Vagina (tissue), 2 donors: ENCODE measurements at regions not wholly inside any gene's neighbourhood (a gene's known extent, or its start where the extent isn't known, plus 50 kb on each side); places are given as distances from the start of the nearest gene placed in this dataset.
"Not testable (repeated sequence)": the region's sequence is repeated elsewhere in the genome, so short reads cannot be mapped to it uniquely, and the experiment has no call there.

Experiments used
- DNase-seq, 2 donors: peaks; one replicate each; pipeline ENCODE4 v3.0.0-alpha.2; 2017; ENCODE audit errors: extremely low spot score in 2 of 2
- H3K27ac ChIP-seq: fragments of 200-600 bp; sonication (generic); one replicate; pipeline ENCODE4 v1.5.1; 2019
- H3K27me3 ChIP-seq: fragments of 200-600 bp; sonication (generic); one replicate; pipeline ENCODE4 v1.5.1; 2019
- H3K36me3 ChIP-seq, 2 donors: fragments of 200-600 bp; sonication (generic); one replicate each; pipeline ENCODE4 v1.5.1; 2017 to 2019
- H3K4me1 ChIP-seq: fragments of 200-600 bp; sonication (generic); one replicate; pipeline ENCODE4 v1.5.1; 2019
- H3K4me3 ChIP-seq, 2 donors: fragments of 200-600 bp; sonication (generic); 1 replicate in 1 of 2; 2 replicates in 1 of 2; pipeline ENCODE4 v1.5.1; 2016 to 2019
- H3K9me3 ChIP-seq: fragments of 200-600 bp; sonication (generic); one replicate; pipeline ENCODE4 v1.5.1; 2019
- POLR2A ChIP-seq, 2 donors: fragments of 450-650 bp; IDR thresholded peaks; one replicate each; pipeline ENCODE4 v1.6.1; 2017; ENCODE audit warnings: antibody characterized with exemption in 2 of 2, mild to moderate bottlenecking in 2 of 2, moderate library complexity in 2 of 2
- POLR2AphosphoS5 ChIP-seq, 2 donors: sonication (generic); formaldehyde crosslinking; IDR thresholded peaks; one replicate each; pipeline ENCODE4 v1.9.0; 2017; ENCODE audit warnings: antibody characterized with exemption in 2 of 2, mild to moderate bottlenecking in 2 of 2, low read depth in 1 of 2; ENCODE audit not compliant: insufficient read depth in 1 of 2
- intact Hi-C: fragments of 100-400 bp; cut with DNase I; formaldehyde crosslinking; loops from one replicate; pipeline ENCODE4 v1.15.1; 2023
- TF ChIP-seq, protein P1 (sequence below), 3 experiments: fragments of 450-650 bp in 2 of 3; fragments of 200-600 bp in 1 of 3; sonication (generic) in 1 of 3; IDR thresholded peaks; one replicate each; pipeline ENCODE4 v1.5.1; 2017 to 2019; ENCODE audit warnings: antibody characterized with exemption in 3 of 3, mild to moderate bottlenecking in 2 of 3, moderate library complexity in 2 of 3

DNA sequence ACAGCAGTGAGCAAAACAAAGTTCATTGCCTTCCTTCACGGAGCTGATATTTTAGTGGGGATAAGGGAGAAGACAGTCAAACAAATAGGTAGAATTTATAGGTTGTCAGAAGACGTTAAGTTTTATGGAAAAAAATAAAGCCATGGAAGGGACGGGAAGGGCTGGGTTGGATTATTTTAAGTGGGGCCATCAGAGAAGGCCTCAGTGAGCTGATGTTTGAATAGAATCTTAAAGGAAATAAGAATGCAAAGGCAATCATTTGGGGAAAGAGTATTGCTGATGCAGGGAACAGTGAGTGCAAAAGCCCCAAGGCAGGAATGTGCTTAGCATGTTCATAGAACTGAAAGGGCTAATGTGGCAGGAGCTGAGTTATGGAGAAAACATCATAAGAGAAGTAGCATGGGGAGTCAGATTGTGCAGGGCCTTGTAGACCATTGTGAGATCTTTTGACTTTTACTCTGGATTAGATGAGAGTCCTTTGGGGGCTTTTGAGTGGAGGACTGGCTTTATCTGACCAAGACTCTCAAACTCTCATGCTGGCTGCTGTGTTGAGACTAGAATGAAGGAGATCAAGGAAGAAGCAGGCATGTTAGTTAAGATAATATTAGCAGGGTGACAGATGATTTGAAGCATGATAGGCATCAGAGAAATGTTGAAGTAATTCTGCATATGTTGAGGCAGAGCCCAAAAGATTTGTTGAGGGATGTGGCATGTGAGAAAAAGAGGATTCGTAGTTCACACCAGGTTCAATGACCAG lies 104.5 kb upstream of the TPTE start:
- intact Hi-C loops, H3K27me3 ChIP-seq, H3K9me3 ChIP-seq, H3K4me1 ChIP-seq, H3K36me3 ChIP-seq, H3K27ac ChIP-seq, H3K4me3 ChIP-seq: not testable (repeated sequence)
- peak; percentile 93 to 99 for DNase-seq

DNA sequence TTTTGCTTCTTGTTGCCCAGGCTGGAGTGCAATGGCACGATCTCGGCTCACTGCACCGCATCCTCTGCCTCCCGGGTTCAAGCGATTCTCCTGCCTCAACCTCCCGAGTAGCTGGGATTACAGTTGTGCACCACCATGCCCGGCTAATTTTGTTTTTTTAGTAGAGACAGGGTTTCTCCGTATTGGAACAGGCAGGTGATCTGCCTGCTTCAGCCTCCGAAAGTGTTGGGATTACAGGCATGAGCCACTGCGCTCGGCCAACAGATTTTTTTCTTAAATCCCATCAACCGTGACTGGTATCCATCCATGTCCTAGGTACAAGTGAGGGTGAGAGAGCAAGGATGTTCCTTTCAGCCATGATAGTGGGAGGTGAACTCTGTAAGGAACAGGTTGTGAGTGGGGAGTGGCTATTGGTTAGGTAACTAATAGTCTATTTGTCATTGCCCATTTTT lies 103.8 kb upstream of the TPTE start:
- H3K36me3 ChIP-seq, H3K27me3 ChIP-seq, H3K9me3 ChIP-seq, H3K4me1 ChIP-seq, H3K4me3 ChIP-seq, intact Hi-C loops, H3K27ac ChIP-seq: not testable (repeated sequence)
- DNase-seq, result peak; percentile 98 to 100

DNA sequence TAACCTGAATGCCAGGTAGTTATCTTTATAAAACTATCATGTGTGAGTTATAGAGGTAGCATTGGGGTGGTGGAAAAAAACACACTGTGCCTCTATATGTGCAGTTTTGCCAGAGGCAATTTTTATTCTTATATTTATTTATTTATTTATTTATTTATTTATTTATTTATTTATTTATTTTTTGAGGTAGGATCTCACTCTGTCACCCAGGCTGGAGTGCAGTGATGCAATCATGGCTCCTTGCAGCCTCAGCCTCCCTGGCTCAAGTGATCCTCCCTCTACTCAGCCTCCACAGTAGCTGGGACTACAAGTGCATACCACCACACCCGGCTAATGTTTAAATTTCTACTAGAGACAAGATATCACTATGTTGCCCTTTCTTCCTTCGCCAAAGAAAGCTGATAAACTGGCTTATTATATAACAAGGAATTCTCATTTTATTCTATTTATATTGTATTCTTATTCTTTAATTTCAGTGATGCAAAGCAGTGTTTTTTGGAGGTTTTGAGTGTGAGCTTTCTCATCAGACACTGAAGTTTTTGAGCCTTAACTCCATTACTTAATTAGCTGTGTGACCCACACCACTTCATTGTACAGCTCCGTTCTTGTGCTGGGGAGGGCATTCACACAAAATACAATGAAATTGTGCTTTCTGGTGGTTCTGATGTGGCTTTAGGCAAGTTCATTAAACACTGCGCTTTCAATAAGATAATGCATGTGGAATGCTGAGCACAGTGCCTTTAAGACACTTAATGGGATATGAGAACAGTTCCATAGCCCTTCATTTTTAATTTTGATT lies 102.9 kb upstream of the TPTE start:
- not testable (repeated sequence) for H3K27me3 ChIP-seq, H3K9me3 ChIP-seq, DNase-seq

DNA sequence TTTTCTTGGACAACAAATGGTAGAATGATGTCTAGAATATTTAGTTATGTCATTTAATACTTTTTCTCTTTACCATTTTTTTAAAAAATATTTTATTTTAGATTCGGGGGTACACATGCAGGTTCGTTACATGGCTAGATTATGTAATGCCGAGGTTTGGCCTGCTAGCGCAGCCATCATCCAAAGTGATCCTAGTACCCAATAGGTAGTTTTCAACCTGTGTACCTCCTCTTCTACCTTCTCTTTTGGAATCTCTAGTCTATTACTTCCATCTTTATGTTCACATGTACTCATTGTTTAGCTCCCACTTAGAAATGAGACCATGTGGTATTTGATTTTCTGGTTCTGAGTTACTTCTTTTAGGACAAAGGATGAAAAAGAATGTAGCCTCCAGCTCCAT lies 100.2 kb upstream of the TPTE start:
- H3K36me3 ChIP-seq, H3K27ac ChIP-seq, H3K27me3 ChIP-seq, DNase-seq, H3K4me3 ChIP-seq, H3K9me3 ChIP-seq, intact Hi-C loops, H3K4me1 ChIP-seq: not testable (repeated sequence)

More for the DNA sequence above, 102.9 kb upstream of the TPTE start:
- intact Hi-C loops, H3K4me1 ChIP-seq, H3K27ac ChIP-seq, H3K36me3 ChIP-seq, H3K4me3 ChIP-seq: not testable (repeated sequence)

DNA sequence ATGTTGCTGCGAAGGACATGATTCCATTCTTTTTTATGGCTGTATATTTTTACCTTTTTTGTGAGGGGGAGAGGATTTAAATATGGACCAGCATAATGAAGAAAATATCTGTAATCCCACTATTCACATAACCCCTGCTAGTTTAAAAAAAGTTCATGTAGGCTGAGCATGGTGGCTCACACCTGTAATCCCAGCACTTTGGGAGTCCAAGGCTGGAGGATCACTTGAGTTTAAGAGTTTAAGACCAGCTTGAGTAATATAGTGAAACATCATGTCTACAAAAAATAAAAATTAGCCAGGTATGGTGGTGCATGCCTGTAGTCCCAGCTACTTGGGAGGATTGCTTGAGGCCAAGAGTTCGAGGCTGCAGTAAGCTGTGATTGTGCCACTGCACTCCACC lies 99.8 kb upstream of the TPTE start:
- H3K4me3 ChIP-seq, H3K36me3 ChIP-seq, DNase-seq, H3K27ac ChIP-seq, H3K27me3 ChIP-seq, H3K4me1 ChIP-seq, intact Hi-C loops, H3K9me3 ChIP-seq: not testable (repeated sequence)

DNA sequence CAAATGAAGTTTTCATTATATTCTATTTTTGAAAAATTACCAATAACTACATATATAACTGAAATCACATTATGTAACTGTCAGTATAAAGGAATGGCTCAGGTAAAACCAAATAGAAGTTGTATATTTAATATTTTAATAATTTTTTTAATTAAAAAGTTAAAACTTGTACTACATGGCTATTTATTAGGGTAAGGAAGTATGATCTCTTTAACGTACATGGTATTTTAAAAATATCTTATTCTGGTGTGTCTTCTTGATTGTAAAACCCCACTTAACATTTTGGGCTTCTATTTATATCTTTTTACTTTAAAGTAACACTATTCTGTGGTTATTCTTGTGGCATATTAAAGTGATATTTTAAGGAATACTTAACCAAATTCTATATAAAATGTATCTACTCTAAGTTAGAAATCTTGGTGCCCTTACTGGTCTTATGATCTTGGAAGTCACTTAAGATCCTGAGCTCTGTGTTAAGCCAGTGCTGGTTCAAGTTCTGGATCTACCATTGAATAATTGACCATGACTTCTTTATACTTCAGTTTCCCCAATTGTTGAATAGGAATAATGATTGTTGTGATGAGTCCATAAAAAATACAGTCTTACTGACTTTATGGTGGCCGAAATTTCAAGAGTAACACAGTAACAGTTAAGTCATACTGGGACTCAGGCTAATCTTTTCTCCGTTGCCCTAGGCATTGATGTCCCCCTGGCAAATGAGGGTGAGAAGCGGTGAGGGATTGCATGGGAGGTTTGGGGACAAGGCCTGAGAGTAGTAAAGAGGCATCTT lies 97.1 kb upstream of the TPTE start:
- H3K27me3 ChIP-seq, intact Hi-C loops, H3K36me3 ChIP-seq, H3K4me3 ChIP-seq, H3K9me3 ChIP-seq, H3K4me1 ChIP-seq, H3K27ac ChIP-seq, DNase-seq: not testable (repeated sequence)

DNA sequence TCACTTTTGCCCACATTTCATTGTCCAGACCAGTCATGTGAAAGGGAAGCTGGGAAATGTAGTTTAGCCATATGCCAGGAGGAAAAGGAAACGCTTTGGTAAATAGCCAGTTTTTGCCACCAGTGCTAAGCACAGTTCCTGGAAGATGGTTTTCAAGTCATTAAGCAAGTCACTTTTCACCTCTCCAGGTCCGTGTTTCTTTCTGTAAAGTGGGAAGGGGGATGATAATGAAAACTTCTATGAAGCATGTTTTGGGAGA lies 96.6 kb upstream of the TPTE start:
- H3K4me1 ChIP-seq, H3K27ac ChIP-seq, DNase-seq, H3K4me3 ChIP-seq, intact Hi-C loops, H3K27me3 ChIP-seq, H3K36me3 ChIP-seq, H3K9me3 ChIP-seq: not testable (repeated sequence)

DNA sequence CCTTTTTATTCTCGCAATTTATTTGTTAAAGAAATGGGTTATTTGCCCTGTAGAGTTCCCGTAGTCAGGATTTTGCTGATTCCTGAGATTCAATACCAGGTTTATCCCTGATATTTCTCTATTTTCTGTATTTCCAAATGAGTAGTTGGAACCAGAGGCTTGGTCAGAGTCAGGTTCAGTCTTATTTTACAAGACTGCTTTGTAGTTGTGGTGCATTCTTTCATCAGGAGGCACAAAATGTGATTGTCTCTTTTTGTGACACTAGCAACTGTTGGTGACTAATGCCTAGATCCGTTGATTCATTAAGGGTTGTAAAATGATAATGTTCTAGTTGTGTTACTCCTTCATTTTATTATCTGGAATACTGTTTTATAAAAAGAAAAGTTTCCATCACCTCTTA lies 95.5 kb upstream of the TPTE start:
- TF ChIP-seq POLR2AphosphoS5 (IDR thresholded peaks at IDR 0.05; ENCODE audit: insufficient read depth in 1 of 2, low read depth in 1 of 2) (no peak), POLR2A (IDR thresholded peaks at IDR 0.05) (no peak)
- TF ChIP-seq, protein P1, sequence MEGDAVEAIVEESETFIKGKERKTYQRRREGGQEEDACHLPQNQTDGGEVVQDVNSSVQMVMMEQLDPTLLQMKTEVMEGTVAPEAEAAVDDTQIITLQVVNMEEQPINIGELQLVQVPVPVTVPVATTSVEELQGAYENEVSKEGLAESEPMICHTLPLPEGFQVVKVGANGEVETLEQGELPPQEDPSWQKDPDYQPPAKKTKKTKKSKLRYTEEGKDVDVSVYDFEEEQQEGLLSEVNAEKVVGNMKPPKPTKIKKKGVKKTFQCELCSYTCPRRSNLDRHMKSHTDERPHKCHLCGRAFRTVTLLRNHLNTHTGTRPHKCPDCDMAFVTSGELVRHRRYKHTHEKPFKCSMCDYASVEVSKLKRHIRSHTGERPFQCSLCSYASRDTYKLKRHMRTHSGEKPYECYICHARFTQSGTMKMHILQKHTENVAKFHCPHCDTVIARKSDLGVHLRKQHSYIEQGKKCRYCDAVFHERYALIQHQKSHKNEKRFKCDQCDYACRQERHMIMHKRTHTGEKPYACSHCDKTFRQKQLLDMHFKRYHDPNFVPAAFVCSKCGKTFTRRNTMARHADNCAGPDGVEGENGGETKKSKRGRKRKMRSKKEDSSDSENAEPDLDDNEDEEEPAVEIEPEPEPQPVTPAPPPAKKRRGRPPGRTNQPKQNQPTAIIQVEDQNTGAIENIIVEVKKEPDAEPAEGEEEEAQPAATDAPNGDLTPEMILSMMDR (IDR thresholded peaks at IDR 0.05), result no peak
- Histone ChIP-seq H3K4me1 (no peaks in the 10 kb centered on the region), H3K27ac (no peak overlapping the region), H3K36me3 (no peaks in the 10 kb centered on the region), H3K9me3 (no peaks in the 10 kb centered on the region), H3K4me3 (no peak overlapping the region), H3K27me3 (no peaks in the 10 kb centered on the region)
- no peak for DNase-seq
- intact Hi-C loops, result no loop called here

DNA sequence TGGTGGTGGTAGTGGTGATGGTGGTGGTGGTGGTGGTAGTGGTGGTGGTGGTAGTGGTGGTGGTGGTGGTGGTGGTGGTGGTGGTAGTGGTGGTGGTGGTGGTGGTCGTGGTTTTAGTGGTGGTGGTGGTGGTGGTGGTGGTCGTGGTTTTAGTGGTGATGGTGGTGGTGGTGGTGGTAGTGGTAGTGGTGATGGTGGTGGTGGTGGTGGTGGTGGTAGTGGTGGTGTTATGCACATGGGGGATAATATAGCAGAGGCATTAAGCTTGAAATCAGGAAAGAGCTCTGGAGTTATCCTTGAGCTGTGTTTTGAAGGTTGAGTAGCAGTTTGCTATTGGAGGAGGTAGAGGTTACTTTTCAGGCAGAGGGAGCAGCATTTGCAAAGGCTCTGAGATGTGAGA lies 94.6 kb upstream of the TPTE start:
- DNase-seq, result peak; percentile 95 to 99
- H3K27me3 ChIP-seq, H3K9me3 ChIP-seq, H3K4me1 ChIP-seq, H3K4me3 ChIP-seq, H3K36me3 ChIP-seq, intact Hi-C loops, H3K27ac ChIP-seq: not testable (repeated sequence)

DNA sequence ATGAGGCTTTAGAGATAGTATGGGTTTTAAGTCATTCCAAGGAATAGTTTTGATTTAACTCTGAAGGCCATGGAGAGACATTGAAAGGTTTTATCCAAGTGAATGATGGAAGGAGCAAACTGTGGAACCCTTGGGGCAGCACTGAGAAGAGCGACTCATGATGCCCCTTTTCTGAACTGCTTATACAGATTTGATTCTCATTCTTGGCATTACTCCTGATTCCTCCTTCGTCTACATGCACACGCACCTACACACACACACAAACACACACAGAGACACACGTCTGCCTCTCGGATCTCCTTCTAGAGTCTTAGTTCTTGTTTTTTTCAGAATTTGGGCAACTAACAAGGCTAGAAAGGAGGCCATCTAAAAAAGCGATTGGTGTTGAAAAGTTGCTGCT lies 94.1 kb upstream of the TPTE start:
- H3K4me1 ChIP-seq, H3K27me3 ChIP-seq, H3K4me3 ChIP-seq, H3K36me3 ChIP-seq, H3K27ac ChIP-seq, H3K9me3 ChIP-seq, intact Hi-C loops: not testable (repeated sequence)
- DNase-seq, result peak; percentile 93 to 99

DNA sequence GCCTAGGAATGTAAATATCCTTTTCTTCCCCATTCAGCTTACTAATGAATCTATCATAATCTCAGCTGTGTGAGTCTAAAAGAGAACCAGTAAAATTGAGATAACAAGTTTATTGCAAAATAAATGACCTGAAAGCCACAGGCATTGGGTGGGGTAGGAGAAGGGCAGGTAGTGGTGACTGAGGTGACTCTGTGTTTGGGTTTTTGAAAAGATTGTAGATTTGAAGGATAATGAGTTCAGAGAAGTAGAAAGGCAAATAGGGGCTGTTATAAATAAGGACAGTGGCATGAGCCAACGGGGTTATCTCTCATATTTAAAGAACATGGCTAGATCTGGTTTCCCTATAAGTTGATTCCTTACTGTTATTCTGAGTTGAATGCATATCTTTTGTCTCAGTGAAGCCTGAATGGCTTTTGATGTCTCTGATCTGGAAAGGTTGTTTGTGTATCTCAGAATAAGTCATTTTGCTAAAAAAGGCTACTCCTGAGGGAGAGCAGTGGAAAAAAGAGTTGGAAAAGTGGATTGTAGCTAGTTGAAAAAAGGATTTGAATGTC lies 92.3 kb upstream of the TPTE start:
- intact Hi-C loops, H3K4me1 ChIP-seq, H3K36me3 ChIP-seq, H3K4me3 ChIP-seq, DNase-seq, H3K27ac ChIP-seq, H3K9me3 ChIP-seq, H3K27me3 ChIP-seq: not testable (repeated sequence)
